Fibroblast of skin of abdomen (primary cell): ENCODE measurements at regions not wholly inside any gene's neighbourhood (a gene's known extent, or its start where the extent isn't known, plus 50 kb on each side); places are given as distances from the start of the nearest gene placed in this dataset.
A peak's percentile ranks its signal among the peaks of the same experiment; 100 is the strongest.
"Not testable (repeated sequence)": the region's sequence is repeated elsewhere in the genome, so short reads cannot be mapped to it uniquely, and the experiment has no call there.

ENCODE experiments used
- DNase-seq: peaks from one replicate; pipeline ENCODE4 v3.0.0-alpha.2; 2013

GRCh38 chr12:24503477-24503876, 445.4 kb downstream of the BCAT1 start:
- DNase-seq, result not testable (repeated sequence)

GRCh38 chr12:24500831-24501230, 448.1 kb downstream of the BCAT1 start:
- DNase-seq, result no peak

GRCh38 chr12:24500421-24500820, 448.5 kb downstream of the BCAT1 start:
- DNase-seq, result no peak

DNA sequence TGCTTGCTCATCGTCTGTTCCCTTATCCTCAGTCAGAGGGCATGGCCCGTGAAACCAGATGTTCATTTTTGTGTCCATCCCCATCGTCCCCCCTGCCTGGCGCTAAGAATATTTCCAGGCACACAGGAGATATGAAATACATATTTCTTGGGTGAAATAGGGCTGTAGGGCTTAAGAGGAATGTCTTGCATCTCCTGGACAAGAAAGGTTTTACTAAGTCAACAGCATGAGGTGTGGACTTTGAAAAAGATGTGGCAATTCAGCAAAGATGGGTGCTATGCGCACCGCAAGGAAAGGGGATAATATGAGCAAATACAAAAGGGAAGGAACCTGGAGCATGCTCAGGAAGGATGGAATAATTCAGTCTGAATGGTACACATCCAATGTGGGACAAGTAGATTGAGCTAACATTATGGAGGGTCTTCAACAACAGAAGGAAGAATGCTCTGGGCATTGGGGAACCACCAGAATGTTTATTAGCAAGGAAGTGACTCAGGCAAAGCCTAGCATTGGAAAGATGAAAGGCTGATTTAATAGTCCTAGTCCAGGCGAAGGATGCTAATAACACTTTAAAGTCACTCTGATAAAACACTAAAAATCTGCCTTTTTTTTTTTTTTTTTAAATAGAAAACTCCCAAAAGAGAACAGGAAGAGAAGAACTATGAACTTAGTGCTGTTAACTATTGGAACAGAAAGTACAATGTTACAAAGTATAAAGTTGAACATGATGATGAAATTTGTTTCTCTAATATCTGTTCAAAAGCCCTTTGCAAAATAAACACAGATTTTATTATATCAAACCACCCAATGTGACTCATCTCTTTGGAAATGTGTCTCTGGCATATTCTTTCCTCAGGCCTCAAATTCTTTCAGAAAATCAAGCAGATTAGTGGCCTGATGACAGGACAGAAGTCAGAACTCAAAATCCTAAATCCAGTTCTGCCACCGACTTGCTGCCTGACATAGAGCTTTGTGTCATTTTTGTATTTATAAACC, 449.5 kb downstream of the BCAT1 start:
- peak; percentile 32 for DNase-seq

- peak; percentile 62 for DNase-seq
Observed at GRCh38 chr12:24496755-24497154, 452.1 kb downstream of the BCAT1 start.

DNA sequence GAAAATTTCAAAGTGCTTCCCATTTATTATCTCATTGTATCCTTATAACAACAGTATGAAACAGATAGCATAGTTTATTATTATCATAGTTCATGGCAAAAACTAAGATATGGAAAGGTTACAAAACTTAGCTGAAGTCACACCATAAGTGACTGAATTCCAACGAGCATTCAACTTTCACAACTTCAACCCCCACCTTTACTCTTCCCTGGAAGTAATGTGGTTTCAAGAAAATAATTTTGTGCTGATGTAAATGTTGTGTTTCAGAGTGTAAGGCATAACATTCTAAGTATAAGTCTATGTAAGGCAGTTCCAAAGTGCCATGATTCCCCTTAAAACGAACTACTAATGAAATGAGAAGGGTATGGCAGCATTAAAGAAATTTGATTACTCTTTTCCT, 454.5 kb downstream of the BCAT1 start:
- no peak for DNase-seq

GRCh38 chr12:24491968-24492367, 456.9 kb downstream of the BCAT1 start:
- no peak for DNase-seq

- DNase-seq, result no peak
Observed at GRCh38 chr12:24489939-24490338, 459.0 kb downstream of the BCAT1 start.

DNA sequence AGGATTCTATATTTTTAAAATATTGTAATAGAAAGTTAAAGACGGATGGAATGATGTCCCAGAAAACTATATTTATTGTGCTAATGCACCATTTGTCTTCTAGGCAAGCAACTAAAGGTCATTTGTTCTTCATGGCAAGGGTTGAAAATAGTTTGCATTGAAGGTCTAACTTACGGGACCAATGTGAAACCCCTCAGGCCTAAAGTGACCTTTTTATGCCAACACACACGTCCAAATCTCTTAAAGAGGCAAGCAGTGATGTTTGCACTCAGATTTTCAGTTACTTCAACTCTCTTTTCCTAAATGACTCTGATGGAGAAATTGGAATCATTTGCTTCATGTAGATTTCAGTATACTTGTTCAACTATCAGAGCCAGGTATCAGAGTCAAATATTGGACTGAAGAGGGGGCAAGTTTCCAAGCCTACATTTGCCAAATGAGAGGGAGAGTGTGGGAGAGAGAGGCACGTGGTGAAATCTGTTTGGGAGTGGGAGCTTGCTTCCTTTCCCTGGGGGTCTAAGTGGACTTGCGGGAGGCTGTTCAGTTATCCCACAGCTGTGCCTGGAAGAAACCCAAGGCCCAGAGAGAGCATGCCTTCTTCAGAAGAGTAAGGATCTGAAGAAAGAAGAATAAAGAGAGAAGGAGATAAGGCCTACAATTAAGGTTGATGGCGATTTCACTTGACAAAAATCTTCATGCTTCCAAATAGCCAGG, 459.8 kb downstream of the BCAT1 start:
- DNase-seq, result no peak

DNA sequence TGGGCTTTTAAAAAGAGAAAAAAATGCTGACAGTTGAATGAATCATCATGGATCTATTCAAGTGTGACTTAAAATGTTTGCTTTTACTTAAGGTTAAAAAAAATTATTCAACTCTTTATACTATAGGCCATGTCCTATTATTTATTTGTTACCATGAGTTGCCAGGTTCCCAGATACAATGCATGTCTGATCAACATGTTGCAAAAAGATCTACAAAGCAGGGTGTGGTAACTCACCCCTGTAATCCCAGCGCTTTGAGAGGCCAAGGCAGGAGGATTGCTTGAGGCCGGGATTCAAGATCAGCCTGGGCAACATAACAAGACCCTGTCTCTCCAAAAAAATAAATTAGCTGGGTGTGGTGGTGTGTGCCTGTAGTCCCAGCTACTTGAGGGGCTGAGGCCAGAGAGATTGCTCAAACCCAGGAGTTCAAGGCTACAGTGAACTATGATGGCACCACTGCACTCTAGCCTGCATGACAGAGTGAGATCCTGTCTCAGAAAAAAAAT, 460.8 kb downstream of the BCAT1 start:
- DNase-seq, result no peak

DNA sequence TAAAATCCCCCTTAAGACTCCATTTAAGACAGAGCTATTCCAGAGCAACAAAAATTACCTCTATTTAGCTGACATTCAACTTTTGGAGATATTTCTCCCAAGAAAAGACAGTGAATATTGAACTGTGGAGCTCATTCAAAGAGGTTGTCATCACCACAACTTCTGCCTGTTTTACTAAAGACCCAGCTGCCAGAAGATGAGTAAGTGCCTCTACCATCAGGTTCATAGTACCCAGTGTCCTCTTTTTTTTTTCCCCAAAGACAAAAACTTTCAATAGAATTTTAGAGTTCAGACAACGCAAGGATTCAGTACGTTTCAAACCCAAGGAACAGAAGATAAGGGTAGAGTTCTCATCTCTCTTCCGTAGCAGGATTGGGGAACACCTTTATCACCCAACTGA, 461.3 kb downstream of the BCAT1 start:
- no peak for DNase-seq

DNA sequence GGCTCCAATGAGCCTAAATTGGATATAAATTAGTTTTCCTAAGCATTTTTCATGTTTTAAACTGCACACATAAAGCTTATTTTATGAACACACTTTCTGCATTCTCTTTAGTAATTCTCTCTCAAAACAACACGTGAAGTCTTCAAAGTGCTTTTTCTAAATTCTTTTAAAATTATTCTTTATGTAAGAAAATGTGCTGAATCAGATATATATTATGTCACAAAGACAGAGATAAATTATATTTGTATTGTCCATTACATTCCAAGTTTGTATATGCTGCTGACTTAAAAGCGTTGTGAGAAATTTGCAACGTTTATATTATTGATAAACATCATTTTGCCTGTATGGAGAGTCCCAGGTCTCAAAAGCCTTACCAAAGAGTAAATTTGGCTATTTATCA, 465.2 kb downstream of the BCAT1 start:
- no peak for DNase-seq

- no peak for DNase-seq
Observed at GRCh38 chr12:24482882-24483604, 465.9 kb downstream of the BCAT1 start.

DNA sequence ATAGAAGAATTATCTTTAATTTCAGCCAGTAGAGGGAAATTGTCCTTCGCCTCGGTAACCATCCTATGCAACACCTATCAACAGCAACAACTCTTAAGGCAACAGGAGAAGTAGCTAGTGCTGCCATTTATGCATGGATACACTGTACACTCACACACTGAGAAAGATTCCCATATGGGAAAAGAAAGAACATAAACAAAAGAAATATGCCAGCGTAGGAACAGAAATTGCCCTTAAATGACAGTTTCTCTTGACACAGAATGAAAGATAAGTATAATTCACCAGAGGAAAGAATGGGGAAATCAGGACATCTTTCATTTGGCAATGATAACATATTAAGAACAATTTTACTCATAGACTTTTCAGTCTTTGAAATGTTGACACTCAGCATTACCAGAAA, 466.9 kb downstream of the BCAT1 start:
- no peak for DNase-seq

DNA sequence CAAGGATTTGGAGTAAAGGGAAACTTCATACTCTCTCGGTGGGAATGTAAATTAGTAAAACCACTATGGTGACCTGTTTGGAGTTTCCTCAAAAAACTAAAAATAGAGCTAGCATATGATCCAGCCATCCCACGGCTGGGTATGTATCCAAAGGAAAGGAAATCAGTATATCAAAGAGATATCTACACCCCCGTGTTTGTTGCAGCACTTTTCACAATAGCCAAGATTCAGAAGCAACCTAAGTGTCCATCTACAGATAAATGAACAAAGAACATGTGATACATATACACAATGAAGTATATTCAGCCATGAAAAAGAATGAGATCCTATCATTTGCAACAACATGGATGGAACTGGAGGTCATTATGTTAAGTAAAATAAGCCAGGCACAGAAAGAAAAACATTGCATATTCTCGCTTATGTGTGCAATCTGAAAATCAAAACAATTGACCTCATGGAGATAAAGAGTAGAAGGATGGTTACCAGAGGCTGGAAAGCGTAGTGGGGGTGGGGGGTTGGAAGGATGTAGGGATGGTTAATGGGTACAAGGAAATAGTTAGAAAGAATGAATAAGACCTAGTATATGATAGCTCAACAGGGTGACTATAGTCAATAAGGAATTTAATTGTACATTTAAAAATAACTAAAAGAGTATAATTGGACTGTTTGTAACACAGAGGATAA, 468.0 kb downstream of the BCAT1 start:
- DNase-seq, result no peak

DNA sequence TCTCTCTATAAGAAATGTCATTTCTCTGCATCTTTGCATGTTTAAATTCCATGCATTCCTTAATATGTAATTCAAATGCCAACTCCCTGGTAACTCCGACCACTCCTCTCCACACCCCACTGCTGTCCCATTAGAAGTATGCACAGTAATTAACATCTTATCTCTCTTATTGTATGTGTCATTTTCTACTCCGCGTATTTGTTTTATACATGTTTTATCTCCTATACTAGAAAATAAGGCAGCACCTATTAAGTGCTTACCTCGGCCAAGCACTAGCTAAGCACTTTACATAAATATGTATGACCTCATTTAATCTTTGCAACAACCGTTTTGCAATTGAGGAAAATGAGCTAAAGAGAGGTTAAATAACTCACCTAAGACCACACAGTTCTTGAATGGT, 469.8 kb downstream of the BCAT1 start:
- DNase-seq, result no peak

- no peak for DNase-seq
Observed at GRCh38 chr12:24478254-24478653, 470.6 kb downstream of the BCAT1 start.

- no peak for DNase-seq
Observed at GRCh38 chr12:24476310-24476709, 472.6 kb downstream of the BCAT1 start.

GRCh38 chr12:24475337-24475736, 473.6 kb downstream of the BCAT1 start:
- DNase-seq, result no peak

DNA sequence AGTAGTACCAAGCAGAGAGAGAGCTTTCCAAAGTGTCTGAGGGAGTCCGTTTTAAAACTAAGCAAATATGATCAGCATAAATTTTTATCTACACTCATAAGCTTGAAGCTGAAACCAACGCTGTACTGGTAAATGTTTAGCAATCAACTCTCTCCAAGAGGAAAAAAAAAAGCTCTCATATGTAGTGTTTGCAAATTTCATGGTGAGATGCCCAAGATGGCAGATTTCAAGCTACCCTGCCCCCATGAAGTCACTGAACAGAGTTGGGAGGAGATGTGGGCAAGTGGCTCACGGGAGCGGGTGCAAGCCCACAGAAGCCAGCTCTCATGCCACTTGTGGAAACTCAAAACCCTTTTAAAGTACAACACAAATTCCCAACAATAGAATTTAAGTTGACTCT, 475.8 kb downstream of the BCAT1 start:
- DNase-seq, result no peak

GRCh38 chr12:24470050-24470449, 478.9 kb downstream of the BCAT1 start:
- no peak for DNase-seq

GRCh38 chr12:24469089-24469488, 479.8 kb downstream of the BCAT1 start:
- no peak for DNase-seq
